Renal pelvis (tissue), 1 donor: ENCODE measurements at regions not wholly inside any gene's neighbourhood (a gene's known extent, or its start where the extent isn't known, plus 50 kb on each side); places are given as distances from the start of the nearest gene placed in this dataset.

ENCODE experiments used
- DNase-seq: peaks from one replicate; pipeline ENCODE4 v3.0.0-alpha.2; 2013

DNA sequence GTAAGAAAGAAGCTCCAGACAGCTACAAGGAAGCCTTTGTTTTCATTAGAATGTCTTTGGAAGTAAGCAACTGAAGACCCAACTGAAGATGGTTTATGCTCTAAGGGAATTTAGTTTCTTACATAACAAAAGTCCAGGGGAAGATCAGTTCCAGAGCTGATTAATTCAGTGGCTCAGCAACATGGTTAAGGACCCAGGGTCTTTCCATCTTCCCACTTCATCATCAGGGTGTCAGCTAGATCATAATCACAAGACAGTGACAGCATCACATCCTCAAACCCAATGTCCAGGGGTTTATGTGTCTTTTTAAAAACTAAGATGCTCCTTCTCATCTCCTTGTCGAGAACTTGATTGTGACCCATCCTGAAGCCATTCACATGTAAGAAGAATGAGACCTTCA lies 119.7 kb upstream of the PRDM1 start:
- no peak for DNase-seq

DNA sequence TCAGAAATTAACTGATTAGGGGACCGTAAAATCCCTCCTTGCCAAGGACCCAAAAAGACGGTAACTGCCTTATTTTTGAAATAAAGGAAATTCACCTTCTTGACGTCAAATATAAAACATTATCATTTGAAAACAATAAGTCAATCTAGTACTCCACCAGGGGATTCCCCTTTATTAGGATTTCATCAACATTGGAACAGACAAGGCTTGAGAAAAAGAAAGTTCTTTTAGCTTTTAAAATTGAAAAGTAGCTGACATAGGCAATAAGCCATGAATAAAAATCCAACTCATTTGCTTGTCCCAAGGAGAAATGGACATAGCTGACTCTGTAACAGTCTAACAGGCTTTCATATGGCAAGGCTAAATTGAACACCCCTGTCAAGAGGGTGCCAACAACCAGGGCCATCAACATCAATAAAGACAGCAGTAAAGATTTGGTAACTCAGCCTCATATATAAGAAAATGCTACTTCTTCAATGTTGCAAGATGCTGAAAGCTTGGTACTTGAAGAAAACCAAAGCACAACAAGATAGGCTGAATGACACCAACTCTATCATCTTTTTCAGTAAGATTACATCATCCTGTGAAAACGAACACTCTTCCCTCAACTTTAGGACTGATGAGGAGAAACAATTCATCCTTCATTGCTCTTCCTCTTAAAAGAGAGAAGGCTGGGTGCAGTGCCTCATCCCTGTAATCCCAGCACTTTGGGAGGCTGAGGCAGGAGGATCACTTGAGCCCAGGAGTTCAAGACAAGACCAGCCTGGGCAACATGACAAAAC lies 121.0 kb upstream of the PRDM1 start:
- no peak for DNase-seq

DNA sequence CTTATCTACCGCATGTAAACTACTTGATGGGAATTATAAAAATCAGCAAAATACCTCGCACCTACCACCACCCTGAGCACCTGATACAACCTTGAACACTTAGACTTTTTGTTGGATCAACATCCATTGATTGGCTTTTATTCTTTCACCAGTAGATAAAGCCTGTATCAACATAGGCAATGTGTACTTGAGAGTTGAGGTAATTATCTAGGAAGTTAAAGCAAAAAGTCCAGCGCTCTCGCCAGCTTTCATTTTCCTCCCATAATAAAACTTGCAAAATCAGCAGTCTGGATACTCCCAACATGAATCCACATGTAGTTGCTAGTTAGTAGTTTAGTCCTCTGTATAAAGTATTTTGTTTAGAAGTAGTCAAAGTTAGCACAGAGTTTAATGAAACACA lies 132.0 kb upstream of the PRDM1 start:
- DNase-seq: no peak

DNA sequence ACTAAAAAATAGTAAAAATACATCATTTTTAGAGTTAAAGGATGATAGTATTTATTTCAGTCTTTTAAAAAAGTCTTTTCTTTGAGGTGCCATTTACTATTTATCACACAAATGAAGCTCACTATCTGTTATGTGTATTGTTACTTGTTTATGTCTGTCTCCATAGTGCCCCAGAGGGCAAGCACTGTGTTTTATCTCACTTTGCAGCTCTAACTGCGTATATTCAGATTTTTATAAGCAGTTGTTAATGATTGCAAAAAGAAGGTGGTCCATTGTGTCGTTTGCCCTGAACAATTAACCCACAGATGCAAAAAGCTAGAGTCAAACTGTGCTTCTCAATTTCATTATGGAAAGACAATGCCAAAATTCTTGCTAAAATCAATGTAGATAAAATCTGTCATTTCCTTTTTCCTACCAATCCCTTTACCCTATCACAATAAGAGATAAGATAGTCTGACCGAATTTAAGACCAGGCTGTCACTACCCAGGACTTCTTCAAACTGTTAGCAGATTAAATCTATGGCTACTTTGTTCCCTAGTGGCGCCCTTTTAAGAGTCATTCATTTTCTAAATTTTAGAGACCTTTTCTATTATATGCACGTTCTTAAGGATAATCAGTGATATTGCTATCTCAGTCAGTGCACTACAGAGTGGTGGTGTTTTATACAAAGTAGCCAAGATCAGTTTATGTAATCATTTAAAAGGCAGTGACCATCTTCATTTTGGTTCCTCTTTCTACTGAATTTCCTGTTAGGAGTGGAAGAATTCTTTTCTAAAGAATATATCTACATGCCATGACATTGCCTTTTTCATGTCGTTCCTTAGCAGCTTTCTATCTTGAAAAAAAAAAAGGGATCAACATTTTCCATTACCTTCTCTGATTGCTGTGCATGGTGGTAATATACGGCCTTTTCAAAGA lies 133.1 kb upstream of the PRDM1 start:
- no peak for DNase-seq

DNA sequence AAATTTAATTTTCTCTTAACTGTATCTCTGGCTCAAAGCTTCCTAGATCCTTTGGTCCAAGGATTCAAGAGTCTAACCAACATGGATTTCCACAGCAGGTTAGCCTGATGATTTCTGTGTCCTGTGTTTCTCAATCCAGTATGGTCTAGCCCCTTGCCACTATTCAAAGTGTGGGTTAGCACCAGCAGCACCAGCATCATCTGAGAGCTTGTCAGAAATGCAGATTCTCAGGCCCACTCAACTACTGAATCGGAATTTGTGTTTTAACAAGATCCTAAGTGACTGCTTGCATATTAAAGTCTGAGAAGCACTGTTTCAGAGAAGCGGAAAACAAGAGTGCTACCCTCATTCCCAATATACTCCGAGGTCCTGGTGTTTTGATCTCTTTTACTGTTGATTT lies 133.8 kb upstream of the PRDM1 start:
- DNase-seq: no peak

DNA sequence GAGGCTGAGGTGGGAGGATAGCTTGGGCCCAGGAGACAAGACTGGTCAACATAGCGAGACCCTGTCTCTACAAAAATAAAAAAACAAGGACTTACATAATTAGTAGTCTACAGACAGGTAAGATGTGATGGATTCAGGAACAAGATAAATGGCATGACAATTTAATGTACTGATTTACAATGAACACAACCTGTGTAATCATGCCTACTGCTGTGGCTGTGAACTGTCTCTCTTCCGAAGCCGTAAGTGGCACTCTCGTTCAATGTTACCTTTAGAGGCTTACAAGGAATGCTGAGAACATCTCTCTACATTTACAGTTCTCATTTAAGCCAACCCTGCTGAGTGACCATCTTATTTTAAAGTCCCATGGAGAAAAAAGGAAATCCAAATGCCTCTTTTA lies 134.8 kb upstream of the PRDM1 start:
- no peak for DNase-seq

DNA sequence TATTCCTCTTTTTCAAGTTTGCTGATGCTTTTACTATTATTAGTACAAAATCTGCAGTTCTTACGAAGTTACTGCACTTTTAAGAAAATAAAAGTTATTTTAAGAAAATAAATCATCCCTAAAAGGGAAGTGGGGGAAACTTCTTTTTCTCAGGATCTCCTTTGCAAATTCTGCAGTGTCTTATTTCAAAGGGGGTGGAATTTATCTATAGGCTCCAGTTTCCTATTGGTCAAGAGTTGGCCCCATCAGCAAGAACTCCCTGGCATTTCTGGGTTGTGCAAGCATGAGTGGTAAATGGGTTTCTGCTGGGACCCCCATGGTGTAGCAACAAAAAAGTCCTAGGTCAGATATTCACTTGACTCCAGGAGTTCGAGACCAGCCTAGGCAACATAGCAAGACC lies 136.3 kb upstream of the PRDM1 start:
- DNase-seq: no peak

DNA sequence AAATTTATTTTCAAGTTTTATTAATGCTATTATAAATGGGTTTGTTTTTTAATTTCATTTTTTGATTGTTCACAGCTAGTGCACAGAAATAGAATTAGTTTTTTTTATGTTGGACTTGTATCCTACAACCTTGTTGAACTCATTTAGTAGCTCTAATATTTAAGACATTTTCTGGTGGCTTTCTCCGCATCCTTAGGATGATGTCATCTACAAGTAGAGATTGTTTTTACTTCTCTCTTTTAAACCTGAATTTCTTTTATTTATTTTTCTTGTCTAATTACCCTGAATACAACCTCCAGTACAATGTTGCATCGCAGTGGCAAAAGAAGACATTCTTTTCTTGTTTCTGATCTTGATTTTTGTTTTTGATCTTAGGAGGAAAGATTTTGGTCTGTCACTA lies 142.6 kb upstream of the PRDM1 start:
- DNase-seq: no peak

DNA sequence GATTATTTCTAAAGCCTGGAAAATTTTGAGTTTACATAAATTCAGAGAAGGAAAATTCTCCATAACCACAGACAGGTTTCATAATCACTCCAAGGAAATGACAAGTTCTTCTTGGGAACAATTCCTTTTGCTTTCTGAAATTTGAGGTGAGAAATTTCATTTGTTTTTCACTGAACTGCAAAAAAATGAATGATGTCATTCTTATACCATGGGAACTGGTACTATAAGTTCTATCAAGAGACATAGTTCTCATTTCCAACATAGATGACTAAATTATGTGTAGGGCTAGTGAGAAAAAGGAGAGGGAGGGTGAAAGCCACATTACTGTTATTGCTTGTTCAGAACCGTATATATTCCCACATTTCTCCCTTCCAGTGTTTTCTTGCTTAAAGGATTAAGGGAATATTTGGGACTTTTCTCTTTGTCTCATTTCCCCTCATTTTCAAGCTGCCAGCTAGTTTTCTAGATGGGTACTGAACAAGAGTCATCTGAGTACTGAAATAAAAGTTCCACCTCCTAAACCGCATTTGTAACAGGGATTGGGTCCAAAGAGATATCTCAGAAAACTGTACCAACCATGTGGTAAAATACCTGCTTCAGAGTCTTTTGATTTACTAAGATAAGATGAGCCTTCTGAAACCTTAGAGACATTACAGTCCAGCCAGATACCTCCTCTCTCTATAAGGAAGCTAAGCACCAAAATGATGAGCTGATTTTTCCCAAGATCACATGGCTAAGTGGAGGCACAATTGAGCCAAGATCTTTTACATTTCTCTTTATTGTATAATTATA lies 144.3 kb upstream of the PRDM1 start:
- DNase-seq: no peak

DNA sequence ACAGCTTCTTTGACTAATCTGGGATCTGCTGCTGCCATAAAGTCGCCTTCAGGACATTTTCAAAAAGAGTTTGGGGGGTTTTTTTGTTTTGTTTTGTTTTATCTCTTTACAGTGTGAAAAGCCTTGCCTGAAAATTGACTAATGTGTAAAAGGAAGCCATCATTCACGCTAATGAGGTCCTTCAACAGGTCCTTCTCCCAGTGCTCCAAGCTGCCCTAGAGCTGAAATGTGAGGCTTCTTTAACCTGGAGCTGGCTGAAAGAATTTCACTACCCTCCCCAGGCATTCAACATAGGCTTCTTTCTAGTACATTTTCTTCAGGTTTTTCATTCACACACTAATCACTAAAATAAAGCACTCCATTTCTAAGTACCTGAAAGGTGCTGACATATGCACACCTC lies 145.1 kb upstream of the PRDM1 start:
- DNase-seq: no peak

DNA sequence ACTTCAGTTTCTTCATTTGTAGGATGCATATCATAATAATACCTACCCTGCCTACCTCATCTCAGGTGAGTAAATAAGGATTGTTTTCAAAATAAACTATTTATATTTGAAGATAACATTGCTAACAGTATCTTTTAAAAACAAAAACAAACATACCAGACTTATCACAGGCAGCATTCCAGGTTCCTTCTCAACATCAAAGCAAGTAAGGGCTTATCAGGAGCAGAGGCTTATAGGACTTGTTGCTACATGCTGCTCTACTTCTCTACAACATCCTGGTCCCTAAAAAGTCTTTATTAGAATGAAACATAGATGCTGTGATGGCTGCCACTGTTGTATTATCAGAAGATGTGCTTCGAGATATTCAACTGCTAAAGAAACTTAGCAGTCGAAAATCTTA lies 149.2 kb upstream of the PRDM1 start:
- no peak for DNase-seq

DNA sequence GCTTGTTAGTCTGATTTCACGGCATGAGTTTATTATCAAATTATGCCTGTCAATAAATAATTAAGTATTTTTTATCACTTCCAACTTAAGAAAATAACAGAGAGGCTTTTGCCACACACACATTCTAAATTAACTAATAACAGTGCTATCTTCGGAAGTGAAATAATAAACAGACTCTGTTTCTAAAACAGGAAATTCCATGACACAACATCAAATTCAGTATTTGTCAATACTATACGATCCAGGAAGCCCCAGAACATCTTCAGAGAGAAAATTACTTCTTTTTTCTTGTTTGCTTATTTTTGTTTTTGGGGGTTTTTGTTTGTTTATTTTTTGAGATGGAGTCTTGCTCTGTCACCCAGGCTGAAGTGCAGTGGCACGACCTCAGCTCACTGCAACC lies 150.7 kb upstream of the PRDM1 start:
- DNase-seq: no peak

DNA sequence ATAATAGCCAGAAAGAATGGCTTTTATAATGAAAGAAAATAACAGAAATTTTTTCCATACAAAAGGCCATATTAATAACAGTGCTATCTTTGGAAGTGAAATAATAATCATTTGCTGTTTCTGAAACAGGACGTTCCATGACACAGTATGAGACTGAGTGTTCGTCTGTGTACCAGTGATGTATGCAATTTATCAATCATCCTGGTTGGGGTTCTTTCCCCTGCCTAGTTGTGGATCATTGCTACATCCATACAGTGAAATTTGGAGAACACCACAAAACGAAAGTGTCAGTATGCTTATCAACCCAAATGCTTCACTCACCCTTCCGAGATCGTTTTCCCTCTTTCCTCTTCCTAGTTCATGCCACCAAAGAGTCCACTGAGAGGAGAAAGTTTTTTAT lies 151.4 kb upstream of the PRDM1 start:
- no peak for DNase-seq

DNA sequence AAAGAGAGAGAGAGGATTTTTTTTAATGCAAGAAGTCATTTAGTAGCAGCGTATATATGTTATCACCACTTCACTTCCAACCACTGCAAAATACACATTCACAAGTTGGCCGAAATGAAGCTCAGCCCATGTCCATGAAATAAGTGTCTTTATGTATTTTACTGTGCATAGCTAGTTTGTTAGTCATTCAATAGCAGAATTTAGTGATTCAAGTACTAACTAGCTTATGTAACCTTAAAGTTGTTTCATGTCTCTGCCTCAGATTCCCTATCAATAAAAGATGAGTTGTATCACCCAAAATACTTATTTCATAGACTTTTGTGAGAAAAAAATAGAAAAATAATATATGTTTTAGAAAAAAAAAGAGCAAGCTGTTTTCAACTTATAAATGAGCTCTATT lies 153.7 kb upstream of the PRDM1 start:
- no peak for DNase-seq

DNA sequence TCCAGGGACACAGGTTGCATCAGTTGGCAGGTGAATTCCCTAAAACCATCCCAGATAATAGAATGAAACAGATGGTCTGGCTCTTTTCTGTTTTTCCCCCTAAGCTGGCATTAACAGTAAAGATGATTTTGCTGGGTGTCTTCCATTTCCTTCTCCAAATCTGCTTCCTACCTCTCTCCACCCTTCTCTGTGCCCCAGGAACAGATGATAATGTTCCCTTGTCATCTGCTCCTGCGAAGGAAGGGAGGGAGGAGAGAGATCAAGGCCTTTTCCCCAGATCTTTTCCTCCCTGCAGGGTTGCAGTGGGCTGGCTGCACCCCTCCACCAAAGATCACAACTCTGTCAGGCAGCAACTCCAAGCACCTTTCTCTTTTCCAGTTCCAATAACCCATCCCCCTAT lies 156.5 kb upstream of the PRDM1 start:
- no peak for DNase-seq

DNA sequence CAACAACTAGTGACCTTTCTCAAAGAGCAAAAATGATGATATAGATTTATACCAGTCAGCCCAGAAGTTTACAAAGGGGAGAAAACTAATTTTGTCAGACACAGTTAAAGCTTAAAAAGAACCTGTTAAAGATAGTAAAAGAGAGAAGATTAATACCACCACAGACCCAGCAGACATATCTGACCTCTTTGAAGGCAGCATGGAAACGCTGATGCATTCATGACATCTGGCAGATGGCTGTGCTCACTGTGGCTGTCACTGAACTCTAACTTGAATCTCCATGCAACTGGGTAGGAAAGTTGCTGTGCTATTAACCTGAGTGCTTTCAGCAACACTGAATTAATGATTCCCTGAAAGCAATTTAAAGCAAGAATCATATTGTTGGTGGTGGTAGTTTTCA lies 159.8 kb upstream of the PRDM1 start:
- no peak for DNase-seq

DNA sequence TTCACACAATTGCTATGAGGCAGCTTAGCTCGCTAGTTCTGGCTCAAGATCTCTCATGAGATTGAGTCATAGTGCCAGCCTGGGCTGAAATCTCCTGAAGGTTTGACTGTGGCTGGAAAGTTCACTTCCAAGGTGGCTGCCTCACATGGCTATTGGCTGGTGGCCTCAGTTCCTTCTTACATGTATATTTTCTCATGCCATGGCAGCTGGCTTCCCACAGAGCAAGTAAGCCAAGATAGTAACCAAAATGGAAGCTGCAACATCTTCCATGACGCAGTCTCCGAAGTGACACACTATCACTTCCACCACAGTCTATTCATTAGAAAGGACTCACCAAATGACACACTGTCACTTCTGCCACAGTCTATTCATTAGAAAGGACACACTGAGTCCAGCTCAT lies 160.4 kb upstream of the PRDM1 start:
- DNase-seq: no peak

DNA sequence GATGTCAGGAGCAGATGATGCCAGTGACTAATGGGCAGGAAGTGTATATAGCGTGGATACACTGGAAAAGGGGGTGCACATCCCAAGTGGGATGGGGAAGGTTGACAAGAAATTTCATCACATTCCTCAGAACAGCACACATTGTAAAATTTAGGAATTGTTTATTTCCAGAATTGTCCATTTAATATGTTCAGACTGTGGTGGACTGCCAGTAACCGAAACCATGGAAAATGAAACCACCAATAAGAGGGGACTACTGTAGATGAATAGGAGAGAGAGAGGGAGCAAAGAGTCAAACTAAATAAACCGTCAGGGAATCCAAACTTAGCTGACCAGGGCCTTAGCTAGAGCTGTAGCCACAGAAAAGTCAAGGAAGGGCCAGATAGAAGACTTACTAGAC lies 164.4 kb upstream of the PRDM1 start:
- DNase-seq: no peak

DNA sequence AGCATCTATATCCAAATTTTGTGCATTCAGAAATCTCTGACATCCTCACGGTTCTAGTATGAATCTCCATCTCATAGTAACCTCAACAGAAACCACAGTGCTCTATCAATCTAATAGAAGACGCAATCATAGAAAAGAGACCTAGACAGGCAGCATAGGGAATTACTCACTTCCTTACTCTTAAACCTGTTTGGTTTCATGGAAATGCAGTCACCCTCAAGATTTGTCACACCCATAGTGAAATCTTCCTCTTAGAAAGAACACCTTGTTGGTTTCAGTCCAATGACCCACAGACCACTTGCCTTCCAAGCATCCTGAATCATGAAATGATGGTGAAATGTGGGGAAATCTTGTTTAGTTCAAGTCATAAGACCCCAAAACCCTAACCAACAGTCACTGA lies 166.1 kb upstream of the PRDM1 start:
- DNase-seq: no peak

DNA sequence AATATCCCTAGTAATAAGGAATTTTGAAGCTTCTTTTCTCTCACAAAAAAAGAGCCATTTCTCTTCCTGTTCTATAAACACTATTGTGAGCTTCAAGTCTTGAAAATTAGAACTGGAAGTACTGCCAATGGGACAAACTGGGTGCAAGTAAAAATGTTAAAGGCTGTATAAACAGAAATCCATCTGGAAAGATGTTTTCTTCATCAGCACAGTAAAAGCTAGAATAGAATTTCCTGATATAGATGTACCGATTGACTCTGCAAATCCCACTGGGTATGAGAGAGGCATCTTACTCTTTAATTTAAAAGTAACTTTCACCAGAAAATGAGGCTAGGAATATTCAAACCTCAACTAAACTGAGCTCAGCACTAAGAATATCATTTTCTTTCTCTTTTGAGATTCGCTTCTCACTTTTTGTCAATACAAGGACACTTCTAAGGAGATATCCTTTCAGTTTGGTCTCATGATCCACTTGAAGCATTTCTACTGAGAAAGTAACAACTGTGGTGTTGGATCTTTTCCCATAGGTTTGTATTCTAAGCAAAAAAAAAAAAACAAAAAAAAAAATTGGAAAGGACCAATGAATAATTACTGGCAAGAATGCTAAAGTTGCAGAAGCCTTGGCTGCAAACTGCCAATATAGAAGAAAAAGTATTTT lies 169.0 kb upstream of the PRDM1 start:
- DNase-seq: no peak

DNA sequence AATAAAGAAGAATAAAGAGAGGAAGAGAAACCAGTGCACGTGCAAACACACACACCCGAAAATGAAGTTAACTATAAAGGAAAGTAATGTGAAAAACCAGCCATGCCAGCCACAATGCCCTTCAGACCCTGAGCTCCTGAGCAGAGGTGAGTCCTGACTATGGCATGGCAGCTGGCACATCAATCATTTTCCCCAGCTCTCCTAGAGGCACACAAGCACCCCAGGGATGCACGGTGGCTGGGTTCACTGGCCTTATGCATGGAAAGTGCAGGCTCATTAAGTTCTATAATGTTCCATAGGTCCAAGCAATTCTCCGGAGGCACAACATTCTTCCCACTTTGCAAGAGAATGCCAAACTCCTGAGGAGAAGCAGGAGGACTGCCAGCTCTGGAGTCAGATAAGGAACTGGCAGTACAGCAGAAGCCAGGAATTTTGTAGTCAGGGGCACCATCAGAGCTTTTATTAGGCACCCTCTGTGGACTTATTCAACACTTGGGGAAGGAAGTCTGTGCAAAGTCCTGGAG lies 175.0 kb upstream of the PRDM1 start:
- no peak for DNase-seq

DNA sequence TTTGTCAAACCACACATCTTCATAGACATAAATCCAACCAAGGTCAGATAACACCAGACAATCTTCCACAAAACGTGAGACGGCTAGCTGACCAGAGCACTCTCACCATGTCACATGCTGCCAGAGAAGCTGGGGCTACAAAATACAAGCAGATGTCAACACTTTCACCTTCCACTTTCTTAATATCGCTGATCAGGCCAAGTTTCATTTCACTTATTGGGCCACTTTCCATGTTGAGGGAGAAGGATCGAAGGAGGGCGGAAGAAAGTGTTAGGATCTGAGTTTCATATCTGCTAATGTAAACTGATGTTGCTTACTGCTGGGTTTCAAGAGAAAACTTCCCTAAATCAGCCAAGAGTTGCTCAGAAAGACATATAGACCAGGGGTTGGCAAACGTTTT lies 177.0 kb upstream of the PRDM1 start:
- no peak for DNase-seq
